ENCODE measurements at regions not wholly inside any gene's neighbourhood (a gene's known extent, or its start where the extent isn't known, plus 50 kb on each side); places are given as distances from the start of the nearest gene placed in this dataset.
A peak's percentile ranks its signal among the peaks of the same experiment; 100 is the strongest.

- H3K4me3 ChIP-seq (ENCODE audit: severe bottlenecking), result no peak overlapping the region
- H3K27me3 ChIP-seq (ENCODE audit: insufficient read depth, poor library complexity, severe bottlenecking), result no peaks in the 10 kb centered on the region
- no peak overlapping the region for H3K27ac ChIP-seq (ENCODE audit: poor library complexity, severe bottlenecking)
- H3K9me3 ChIP-seq (ENCODE audit: severe bottlenecking), result no peaks in the 10 kb centered on the region
- H3K36me3 ChIP-seq (ENCODE audit: low read depth), result no peaks in the 10 kb centered on the region
- no peak for ATAC-seq (ENCODE audit: low read depth)
- TF ChIP-seq, protein P1, sequence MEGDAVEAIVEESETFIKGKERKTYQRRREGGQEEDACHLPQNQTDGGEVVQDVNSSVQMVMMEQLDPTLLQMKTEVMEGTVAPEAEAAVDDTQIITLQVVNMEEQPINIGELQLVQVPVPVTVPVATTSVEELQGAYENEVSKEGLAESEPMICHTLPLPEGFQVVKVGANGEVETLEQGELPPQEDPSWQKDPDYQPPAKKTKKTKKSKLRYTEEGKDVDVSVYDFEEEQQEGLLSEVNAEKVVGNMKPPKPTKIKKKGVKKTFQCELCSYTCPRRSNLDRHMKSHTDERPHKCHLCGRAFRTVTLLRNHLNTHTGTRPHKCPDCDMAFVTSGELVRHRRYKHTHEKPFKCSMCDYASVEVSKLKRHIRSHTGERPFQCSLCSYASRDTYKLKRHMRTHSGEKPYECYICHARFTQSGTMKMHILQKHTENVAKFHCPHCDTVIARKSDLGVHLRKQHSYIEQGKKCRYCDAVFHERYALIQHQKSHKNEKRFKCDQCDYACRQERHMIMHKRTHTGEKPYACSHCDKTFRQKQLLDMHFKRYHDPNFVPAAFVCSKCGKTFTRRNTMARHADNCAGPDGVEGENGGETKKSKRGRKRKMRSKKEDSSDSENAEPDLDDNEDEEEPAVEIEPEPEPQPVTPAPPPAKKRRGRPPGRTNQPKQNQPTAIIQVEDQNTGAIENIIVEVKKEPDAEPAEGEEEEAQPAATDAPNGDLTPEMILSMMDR (IDR thresholded peaks at IDR 0.05; ENCODE audit: poor library complexity, severe bottlenecking), result no peak
- no peaks in the 10 kb centered on the region for H3K4me1 ChIP-seq (ENCODE audit: insufficient read depth, poor library complexity, severe bottlenecking)
- no peak for DNase-seq (ENCODE audit: low spot score)
Measured at GRCh38 chr12:24573621-24574020, 375.3 kb downstream of the BCAT1 start.

GRCh38 chr12:24565300-24565699 is 383.6 kb downstream of the BCAT1 start:
- Histone ChIP-seq H3K27ac (ENCODE audit: poor library complexity, severe bottlenecking) (no peak overlapping the region), H3K4me1 (ENCODE audit: insufficient read depth, poor library complexity, severe bottlenecking) (no peaks in the 10 kb centered on the region), H3K9me3 (ENCODE audit: severe bottlenecking) (no peaks in the 10 kb centered on the region), H3K4me3 (ENCODE audit: severe bottlenecking) (no peak overlapping the region), H3K36me3 (ENCODE audit: low read depth) (no peaks in the 10 kb centered on the region), H3K27me3 (ENCODE audit: insufficient read depth, poor library complexity, severe bottlenecking) (peaks cover 40% of the 10 kb centered on the region)
- no peak for DNase-seq (ENCODE audit: low spot score)
- TF ChIP-seq, protein P1 (IDR thresholded peaks at IDR 0.05; ENCODE audit: poor library complexity, severe bottlenecking), result no peak
- no peak for ATAC-seq (ENCODE audit: low read depth)

- no peak overlapping the region for H3K27ac ChIP-seq (ENCODE audit: poor library complexity, severe bottlenecking)
- H3K4me1 ChIP-seq (ENCODE audit: insufficient read depth, poor library complexity, severe bottlenecking), result no peaks in the 10 kb centered on the region
- peaks cover 47% of the 10 kb centered on the region for H3K27me3 ChIP-seq (ENCODE audit: insufficient read depth, poor library complexity, severe bottlenecking)
- peak; percentile 35; the same call in 1 of the 3 replicates for ATAC-seq (ENCODE audit: low read depth)
- H3K9me3 ChIP-seq (ENCODE audit: severe bottlenecking), result no peaks in the 10 kb centered on the region
- TF ChIP-seq, protein P1 (IDR thresholded peaks at IDR 0.05; ENCODE audit: poor library complexity, severe bottlenecking), result no peak
- no peak overlapping the region for H3K4me3 ChIP-seq (ENCODE audit: severe bottlenecking)
- no peak for DNase-seq (ENCODE audit: low spot score)
- no peaks in the 10 kb centered on the region for H3K36me3 ChIP-seq (ENCODE audit: low read depth)
Measured at GRCh38 chr12:24562771-24563431, 386.0 kb downstream of the BCAT1 start.

DNA sequence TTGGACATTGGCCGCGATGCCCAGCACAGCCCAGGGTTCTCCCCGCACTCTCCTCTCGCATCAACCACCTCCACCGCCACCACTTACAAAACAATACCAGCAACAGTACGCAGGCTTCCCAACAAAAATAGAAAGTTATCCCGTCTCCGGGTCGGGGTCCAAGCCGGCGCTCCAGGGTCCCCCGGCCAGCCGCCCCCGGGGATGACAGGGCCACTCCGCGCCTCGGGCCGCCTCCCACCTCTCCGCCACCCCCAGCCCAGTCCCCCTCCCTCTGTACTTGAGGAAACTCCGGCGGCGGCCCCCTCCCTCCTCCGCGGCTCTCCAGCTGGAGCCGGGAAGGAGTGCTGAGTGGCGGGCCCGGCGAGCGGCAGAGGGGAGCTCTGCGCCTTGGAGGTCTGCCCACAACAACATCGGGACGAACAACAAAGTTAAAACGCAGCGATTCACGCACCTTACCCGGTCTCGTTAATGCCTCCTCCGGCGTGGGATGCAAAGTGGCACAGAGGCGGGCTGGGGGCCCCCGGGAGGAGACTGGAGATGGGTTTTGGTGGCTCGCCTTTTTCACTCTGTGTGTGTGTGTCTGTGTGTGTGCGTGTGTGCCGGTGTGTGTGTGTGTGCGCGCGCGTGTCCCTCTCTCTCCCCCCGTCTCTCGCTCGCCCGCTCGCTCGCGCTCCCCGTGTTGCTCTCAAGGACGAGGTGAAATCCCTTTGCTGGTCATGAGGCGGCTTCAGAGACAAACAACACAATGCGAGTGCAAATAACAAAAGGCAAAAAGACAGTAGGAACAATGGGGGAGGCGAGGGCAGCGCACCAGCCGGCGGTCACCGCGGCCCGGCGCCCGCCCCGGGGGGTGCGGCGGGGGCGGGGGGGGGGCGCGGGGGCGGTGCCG is 386.8 kb downstream of the BCAT1 start:
- Histone ChIP-seq H3K4me1 (ENCODE audit: insufficient read depth, poor library complexity, severe bottlenecking) (no peaks in the 10 kb centered on the region), H3K36me3 (ENCODE audit: low read depth) (no peaks in the 10 kb centered on the region), H3K27me3 (ENCODE audit: insufficient read depth, poor library complexity, severe bottlenecking) (peaks cover 47% of the 10 kb centered on the region), H3K4me3 (ENCODE audit: severe bottlenecking) (peak overlapping the region; percentile 23), H3K9me3 (ENCODE audit: severe bottlenecking) (no peaks in the 10 kb centered on the region), H3K27ac (ENCODE audit: poor library complexity, severe bottlenecking) (no peak overlapping the region)
- ATAC-seq (ENCODE audit: low read depth), result 0 out of 3 replicates have a peak, but pooled peaks have one; percentile 42
- no peak for DNase-seq (ENCODE audit: low spot score)
- TF ChIP-seq, protein P1 (IDR thresholded peaks at IDR 0.05; ENCODE audit: poor library complexity, severe bottlenecking), result no peak

Measured in RWPE2 (cell line).